GM06990 (cell line): ENCODE measurements at regions not wholly inside any gene's neighbourhood (a gene's known extent, or its start where the extent isn't known, plus 50 kb on each side); places are given as distances from the start of the nearest gene placed in this dataset.

Experiments used
- DNase-seq: peaks from one replicate; pipeline ENCODE4 v3.0.0-alpha.2; 2011; ENCODE audit not compliant: insufficient read length; ENCODE audit errors: extremely low read depth
- H3K27me3 ChIP-seq: replicated peaks from 2 replicates; pipeline ENCODE4 v1.6.0; 2011; ENCODE audit warnings: low read length; ENCODE audit not compliant: control insufficient read depth, insufficient read depth
- H3K36me3 ChIP-seq: 2 replicates; pipeline ENCODE4 v1.5.1; 2011; ENCODE audit warnings: low read length; ENCODE audit not compliant: control insufficient read depth, insufficient read depth
- H3K4me3 ChIP-seq: replicated peaks from 2 replicates; pipeline ENCODE4 v1.5.1; 2011; ENCODE audit warnings: low read depth, mild to moderate bottlenecking, control low read depth, low read length
- CTCF ChIP-seq: IDR thresholded peaks from 2 replicates; pipeline ENCODE4 v1.5.1; 2011; ENCODE audit warnings: low read length, control low read depth, mild to moderate bottlenecking, inconsistent platforms; ENCODE audit not compliant: insufficient read depth, poor library complexity, severe bottlenecking

DNA sequence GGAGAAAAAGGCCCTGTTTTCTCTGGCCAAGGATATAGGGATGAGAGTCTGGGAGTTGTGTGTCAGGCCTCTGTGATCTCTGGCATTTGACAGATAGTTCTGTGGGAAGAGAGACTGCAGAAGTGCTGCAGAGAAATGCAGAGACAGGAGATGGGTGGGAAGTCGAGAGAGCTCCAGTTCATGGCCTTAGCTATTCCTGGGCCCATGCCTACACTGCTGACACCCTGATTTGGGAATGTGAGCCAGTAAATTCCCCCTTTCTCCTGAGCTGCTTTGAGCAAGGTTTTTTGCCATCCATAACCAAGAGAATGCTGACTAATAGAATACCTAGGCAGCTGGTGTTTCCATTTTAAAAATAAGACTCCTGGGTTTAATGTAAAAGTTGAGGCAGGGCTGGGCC is 59.3 kb downstream of the EBLN2 start:
- no peak overlapping the region for H3K4me3 ChIP-seq
- TF ChIP-seq CTCF = no peak
- DNase-seq = no peak
- H3K27me3 ChIP-seq = no peaks in the 10 kb centered on the region; the same call in none of the 2 replicates
- no peaks in the 10 kb centered on the region for H3K36me3 ChIP-seq

- DNase-seq = no peak
- no peak overlapping the region for H3K4me3 ChIP-seq
- no peak for TF ChIP-seq CTCF
- H3K36me3 ChIP-seq = no peaks in the 10 kb centered on the region
- no peaks in the 10 kb centered on the region; the same call in none of the 2 replicates for H3K27me3 ChIP-seq
Observed at GRCh38 chr3:73121669-73122331, 60.3 kb downstream of the EBLN2 start.

DNA sequence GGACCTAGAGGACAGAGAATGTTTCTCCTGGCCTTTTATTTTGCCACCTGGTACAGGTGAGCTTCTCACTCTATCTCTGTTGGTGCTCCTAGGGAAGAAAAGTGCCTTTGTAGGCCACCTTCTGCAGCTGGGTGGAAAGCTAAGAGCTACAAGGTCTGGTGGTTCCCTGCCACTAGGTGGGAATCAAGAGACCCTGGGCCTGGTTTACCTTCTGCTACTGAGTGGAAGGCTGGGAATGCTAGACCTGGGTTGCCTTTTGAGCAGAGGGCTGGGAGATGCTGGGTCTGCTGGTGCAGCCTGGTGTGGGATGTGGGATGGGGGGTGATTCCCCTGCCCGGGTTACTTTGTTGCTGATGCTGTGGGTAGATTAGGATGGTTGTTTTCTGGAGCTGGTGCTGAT is 72.6 kb downstream of the EBLN2 start:
- H3K36me3 ChIP-seq = no peaks in the 10 kb centered on the region
- DNase-seq = no peak
- no peak for TF ChIP-seq CTCF
- no peaks in the 10 kb centered on the region for H3K27me3 ChIP-seq
- no peak overlapping the region for H3K4me3 ChIP-seq

- TF ChIP-seq CTCF = no peak
- no peak for DNase-seq
- H3K36me3 ChIP-seq = no peaks in the 10 kb centered on the region
Observed at GRCh38 chr3:73136941-73137340, 75.5 kb downstream of the EBLN2 start.

DNA sequence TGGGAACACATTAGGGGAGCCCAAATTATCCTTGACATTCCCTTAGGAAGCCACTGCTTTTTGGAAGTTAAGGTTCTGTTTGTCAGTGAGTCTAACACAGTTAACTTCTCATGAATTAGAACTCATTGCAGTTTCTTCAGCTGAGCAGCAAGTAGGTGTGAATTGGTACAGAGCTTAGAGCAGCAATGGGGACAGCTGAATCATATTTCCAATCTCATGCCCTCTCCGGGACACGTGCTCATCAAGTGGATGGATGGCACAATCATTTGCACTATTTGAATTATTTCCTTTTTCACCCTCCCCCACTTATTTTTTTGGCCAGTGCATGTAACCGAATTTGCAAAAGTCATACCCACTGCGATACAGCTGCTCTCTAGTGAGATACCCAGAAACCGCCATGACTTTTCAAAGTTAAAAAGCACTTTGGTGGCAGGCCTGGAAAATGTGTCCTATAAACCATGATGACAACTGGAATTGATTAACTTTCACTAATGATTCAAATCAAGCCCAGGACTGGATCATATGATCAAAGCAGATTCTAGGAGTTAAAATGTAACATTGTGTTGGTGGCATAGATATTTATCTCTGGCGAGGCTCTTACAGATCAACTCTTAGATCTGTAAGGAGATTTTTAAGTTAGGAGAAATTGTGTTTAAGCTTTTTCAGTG is 76.4 kb downstream of the EBLN2 start:
- no peak for TF ChIP-seq CTCF
- no peaks in the 10 kb centered on the region for H3K36me3 ChIP-seq
- no peak overlapping the region for H3K4me3 ChIP-seq
- no peaks in the 10 kb centered on the region for H3K27me3 ChIP-seq
- DNase-seq = no peak

More at GRCh38 chr3:73136941-73137340, 75.5 kb downstream of the EBLN2 start:
- H3K27me3 ChIP-seq = no peaks in the 10 kb centered on the region
- no peak overlapping the region for H3K4me3 ChIP-seq
